ENCODE measurements at regions not wholly inside any gene's neighbourhood (a gene's known extent, or its start where the extent isn't known, plus 50 kb on each side); places are given as distances from the start of the nearest gene placed in this dataset.

DNA sequence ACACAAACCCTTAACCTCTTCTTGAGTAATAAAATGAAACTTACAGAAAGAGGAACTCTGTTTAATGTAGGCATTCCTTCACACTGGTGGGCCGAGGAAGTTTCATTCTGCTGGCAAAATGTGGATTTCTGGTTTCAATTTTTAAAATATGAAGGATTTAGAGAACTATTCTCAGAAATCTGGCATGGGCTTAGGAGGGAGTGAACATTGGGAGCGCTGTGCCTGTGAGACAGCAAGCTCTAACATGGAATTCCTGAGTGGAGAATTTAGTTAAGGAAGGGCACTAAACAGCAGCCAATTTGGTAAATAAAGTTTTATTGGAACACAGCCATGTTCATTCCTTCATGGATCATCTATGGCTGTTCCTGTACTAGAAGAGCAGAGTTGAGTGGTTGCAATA is 751.8 kb upstream of the IGFBP3 start:
- DNase-seq (ENCODE audit: low read depth in 2 of 2), result no peak

DNA sequence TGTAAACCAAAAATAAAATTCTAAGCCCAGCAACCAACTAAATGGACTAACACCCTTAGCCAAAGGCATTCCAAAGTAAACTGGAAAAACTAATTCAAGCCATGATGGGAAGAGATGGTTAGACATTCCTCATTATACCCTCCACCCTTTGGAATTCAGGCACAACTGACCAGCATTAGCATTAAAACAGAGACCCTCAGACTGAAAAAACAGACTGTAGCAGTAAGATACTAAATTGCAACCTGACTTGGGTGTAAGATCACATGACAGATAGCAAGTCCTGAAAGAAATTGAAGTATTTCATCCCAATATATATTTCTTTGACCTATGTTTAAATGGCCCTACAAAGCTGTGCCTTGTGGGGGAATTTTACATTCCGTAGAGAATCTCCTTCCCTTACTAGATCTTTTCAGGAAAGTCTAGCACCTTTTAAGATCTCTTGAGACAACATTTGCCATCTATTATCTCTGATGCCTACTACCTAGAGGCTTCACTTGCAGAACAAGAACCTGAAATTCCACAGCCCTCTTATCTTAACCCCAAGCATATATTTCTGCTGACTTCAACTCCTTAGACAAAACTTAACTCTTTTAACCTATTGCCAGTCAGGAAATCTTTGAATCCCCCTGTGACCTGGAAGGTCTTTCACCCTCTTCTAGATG is 750.2 kb upstream of the IGFBP3 start:
- DNase-seq (ENCODE audit: low read depth in 2 of 2), result no peak

DNA sequence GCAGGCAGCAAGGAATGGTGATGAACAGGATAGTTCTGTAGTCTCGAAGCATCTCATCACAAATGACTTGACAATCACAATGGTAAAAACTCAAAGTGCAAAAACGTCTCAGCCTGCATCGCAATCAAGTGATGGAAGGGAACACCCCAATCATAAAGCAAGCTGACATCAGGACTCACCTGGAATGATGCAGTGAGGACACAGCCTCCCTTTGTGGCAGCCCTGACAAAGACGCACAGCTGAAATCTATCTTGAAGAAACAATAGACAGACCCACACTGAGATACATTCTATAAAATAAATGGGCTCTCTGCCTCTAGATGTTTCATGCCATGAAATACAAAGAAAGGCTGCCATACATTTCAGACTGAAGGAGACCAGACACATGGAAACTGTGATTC is 748.0 kb upstream of the IGFBP3 start:
- DNase-seq (ENCODE audit: low read depth in 2 of 2), result no peak

DNA sequence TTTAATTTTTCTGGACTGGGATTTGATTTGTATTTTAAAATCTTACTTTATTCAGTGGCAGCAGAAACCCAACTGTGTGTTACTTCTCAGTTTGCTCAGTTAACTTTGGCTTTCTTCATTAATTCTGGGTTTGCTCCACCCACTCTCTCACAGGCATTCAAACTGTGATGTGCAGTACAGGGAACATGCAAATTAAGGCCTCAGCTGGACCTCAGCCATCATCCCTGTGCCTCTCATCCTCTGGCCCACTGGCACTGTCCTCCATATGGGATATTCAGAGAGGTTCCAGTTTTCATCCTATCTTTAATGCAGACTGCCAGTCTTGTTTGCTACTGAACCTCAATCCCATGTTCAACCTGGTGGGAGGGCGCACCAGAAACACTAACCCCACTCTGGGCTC is 743.4 kb upstream of the IGFBP3 start:
- DNase-seq (ENCODE audit: low read depth in 2 of 2), result no peak

- no peak for DNase-seq (ENCODE audit: low read depth in 2 of 2)
Measured at GRCh38 chr7:46663025-46663424, 742.0 kb upstream of the IGFBP3 start.

GRCh38 chr7:46661431-46661830 is 740.4 kb upstream of the IGFBP3 start:
- DNase-seq (ENCODE audit: low read depth in 2 of 2), result no peak

DNA sequence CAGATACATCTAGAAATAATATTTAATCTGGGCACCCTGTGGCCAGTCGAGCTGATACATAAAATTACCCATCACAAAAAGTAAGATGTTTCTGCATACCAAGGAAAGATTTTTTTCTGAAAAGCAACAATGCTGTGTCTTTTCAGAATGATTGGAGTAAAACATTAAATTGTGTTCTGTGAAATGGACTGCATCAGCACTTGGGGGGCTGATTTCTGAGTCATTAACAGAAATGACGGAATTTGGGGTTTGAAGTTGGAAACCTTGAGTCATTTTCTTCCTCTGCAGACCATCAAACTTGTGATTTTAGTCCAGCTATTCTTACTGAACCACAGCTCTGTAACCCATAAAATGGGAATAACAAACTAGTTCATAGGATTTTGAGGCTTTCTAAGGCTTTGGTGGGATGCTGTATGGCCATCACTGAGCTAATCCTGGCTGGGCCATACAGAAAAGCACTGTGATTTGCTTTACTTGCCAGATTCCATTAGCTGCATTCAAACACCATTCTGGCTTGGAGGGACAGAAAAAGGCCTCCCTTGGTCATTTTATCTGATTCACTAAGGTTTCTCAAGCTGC is 739.4 kb upstream of the IGFBP3 start:
- no peak for DNase-seq (ENCODE audit: low read depth in 2 of 2)

DNA sequence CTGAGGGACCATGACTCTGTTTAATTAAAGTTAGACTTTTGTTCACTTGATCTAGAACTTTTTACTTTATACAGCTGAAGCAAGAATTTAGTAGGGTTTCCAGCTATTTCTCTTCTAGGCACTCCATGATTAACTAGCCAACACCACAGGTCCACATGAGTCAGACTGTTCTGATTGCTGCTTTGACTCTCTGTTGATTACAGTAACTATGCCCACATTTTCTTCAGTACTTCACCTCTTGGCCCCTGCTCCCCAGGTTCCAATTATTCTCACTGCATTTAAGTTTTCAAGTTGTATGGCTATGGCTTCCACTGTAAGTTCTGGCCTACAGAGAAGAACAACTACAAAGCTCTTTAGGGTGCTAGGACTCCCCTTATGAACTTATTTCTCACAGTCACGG is 737.2 kb upstream of the IGFBP3 start:
- DNase-seq (ENCODE audit: low read depth in 2 of 2), result no peak

- no peak for DNase-seq (ENCODE audit: low read depth in 2 of 2)
Measured at GRCh38 chr7:46654546-46655443, 733.7 kb upstream of the IGFBP3 start.

DNA sequence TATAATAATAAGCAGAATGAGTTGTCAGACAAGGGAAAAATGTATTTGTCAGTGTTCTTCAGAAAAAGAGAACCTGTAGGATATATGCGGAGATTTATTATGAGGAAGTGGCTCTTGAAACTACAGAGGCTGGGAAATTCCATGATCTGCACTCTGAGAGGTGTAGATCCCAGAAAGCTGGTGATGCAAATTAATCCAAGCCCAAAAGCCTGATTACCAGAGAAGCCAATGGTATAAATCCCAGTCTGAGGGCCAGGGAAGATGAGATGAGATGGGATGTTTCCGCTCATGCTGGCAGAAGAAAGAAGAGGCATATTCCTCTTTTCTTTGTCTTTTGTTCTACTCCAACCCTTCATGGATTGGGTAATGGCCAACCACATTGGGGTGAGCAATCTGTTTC is 732.8 kb upstream of the IGFBP3 start:
- no peak for DNase-seq (ENCODE audit: low read depth in 2 of 2)

GRCh38 chr7:46652317-46652716 is 731.2 kb upstream of the IGFBP3 start:
- DNase-seq (ENCODE audit: low read depth in 2 of 2), result no peak

DNA sequence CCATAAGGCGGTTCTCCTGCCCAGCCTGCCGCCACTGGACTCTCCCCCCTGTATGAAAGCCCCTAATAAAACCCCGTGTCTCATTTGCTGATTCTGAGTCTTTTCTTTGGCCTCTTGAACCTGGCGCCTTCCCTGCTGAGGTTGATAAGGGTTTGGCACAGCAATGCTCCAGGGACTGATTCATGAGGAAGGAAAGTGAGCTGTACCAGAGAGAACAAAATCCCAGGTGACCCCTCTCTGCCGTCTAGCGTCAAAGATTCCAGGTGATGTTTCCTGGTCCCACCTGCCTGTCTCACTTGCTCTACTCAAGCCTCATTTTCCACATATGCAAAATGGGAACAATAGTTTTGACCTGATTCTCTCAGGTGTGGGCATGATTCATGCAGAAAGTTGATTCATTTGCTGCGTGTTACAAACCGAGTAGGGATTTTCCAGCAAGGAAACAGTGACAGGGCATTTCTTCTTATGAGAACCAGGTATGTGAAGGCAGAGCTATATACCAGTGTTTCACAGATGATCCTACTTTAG is 730.6 kb upstream of the IGFBP3 start:
- DNase-seq (ENCODE audit: low read depth in 2 of 2), result no peak

- no peak for DNase-seq (ENCODE audit: low read depth in 2 of 2)
Measured at GRCh38 chr7:46651070-46651469, 730.0 kb upstream of the IGFBP3 start.

- DNase-seq (ENCODE audit: low read depth in 2 of 2), result no peak
Measured at GRCh38 chr7:46649876-46650275, 728.8 kb upstream of the IGFBP3 start.

DNA sequence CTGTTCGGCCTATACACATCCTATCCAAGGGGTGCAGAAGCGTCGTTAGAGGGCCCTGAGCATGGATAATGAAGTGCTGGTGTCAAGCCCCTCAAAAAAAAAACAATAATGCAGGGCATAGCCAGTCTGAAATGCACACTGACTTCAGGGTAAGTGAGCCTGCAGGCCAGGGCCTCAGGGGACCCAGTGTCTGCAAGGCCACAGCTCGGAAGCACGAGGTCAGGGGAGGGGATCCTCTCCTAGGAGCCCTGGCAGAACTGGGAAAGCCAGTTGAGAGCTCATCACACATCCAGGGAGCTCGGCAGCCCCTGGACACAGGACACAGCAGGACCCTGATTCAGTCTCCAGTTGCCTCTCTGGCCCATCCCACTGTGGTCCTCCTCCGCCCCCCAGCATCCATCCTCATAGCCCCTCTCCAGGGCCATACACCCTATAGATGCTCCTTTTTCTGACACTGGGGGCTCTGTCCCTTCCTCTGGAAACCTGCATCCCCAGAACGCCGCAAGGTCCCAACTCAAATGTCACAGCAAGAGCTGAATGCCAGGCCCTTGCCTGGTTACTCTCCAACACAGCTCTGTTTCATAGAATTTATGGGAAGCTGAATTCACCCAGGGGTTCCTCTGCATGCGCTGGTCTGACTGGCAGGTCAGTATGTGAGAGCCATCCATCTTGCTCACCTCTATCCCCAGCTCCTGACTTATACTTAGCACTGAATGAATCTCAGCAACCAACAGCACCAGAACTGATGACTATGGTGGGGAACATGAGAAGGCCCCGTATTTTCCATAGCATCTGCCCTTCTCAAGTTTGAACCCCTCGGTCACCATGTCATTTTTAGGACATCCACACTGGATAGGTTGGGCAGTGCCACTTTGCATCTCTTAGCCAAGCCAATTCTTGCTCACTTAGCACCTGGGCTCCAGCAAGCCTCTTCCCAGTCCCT is 717.0 kb upstream of the IGFBP3 start:
- DNase-seq (ENCODE audit: low read depth in 2 of 2), result no peak

GRCh38 chr7:46636022-46636421 is 715.0 kb upstream of the IGFBP3 start:
- DNase-seq (ENCODE audit: low read depth in 2 of 2), result no peak

- no peak for DNase-seq (ENCODE audit: low read depth in 2 of 2)
Measured at GRCh38 chr7:46633630-46634240, 712.7 kb upstream of the IGFBP3 start.

DNA sequence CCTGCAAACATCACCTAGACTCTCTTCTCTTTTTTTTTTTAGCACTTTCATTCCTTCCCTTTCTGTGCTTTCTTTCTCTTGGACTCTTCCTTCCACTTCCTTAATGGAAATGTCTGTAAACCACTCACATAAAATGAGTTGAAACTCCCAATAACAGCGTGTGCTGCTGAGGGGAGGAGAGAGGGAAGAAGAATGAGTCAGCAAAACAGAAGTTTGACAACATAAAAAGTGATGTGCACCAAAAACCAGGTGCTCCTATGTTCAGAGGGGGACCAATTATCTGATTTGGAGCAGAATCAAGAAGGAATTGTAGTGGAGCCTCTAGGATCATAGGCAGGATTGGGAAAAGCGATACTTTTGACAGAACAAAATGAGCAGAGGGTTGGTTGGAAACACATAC is 712.1 kb upstream of the IGFBP3 start:
- no peak for DNase-seq (ENCODE audit: low read depth in 2 of 2)

DNA sequence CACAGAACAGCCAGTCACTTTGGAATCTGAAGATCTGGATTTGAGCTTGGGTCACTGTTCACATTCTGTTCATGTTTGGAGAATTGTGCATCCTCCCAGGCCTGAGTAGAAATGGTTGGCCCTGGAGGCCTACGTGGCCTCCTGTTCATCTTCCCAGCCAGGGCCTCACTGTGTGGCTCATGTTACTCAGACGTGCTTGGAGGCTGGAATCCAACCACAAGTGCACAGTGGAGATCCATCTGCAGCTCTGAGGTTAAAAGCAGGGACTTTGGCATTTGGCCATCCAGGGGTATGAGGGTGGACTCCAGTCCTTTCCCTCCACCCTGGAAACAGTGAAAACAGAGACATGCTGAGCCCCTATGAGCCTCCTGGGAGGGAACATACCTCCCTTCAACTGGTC is 709.0 kb upstream of the IGFBP3 start:
- DNase-seq (ENCODE audit: low read depth in 2 of 2), result no peak

DNA sequence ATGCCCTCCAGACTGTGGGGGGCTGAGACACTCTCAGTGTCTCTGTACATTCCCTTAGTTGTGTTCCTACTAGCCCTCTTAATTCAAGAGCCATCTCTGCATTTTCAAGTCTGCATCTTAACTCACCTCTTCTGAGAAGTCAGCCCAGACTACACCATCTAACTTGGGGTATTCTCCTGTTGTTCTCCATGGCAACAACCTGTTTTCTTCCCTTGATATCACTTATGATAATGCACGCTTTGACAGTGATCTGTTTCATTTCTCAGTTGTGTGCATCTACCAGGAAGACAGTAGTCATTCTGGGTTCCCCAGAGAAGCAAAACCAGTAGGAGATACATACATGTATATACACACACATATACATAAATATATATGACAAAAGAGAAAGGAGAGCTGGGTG is 707.3 kb upstream of the IGFBP3 start:
- no peak for DNase-seq (ENCODE audit: low read depth in 2 of 2)

- DNase-seq (ENCODE audit: low read depth in 2 of 2), result no peak
Measured at GRCh38 chr7:46626691-46627310, 705.7 kb upstream of the IGFBP3 start.
